Spleen (tissue), 11 donors: ENCODE measurements at regions not wholly inside any gene's neighbourhood (a gene's known extent, or its start where the extent isn't known, plus 50 kb on each side); places are given as distances from the start of the nearest gene placed in this dataset.

Source experiments
- DNase-seq: peaks from one replicate; pipeline ENCODE4 v3.0.0-alpha.2; 2020
- H3K27ac ChIP-seq, 8 donors: fragments of 200-600 bp; sonication (generic) in 7 of 8; 1 replicate in 4 of 8; 2 replicates in 4 of 8; pipeline versions ENCODE4 v1.5.0 to v1.8.0; 2016 to 2021; ENCODE audit warnings: inconsistent platforms in 4 of 8, mild to moderate bottlenecking in 4 of 8, moderate library complexity in 1 of 8
- H3K27me3 ChIP-seq, 7 donors: fragments of 200-600 bp; sonication (generic) in 6 of 7; replicated peaks in 1 of 7; 1 replicate in 4 of 7; 2 replicates in 3 of 7; pipeline versions ENCODE4 v1.5.0 to v1.8.0; 2016 to 2021; ENCODE audit warnings: inconsistent platforms in 3 of 7, mild to moderate bottlenecking in 1 of 7
- H3K36me3 ChIP-seq, 6 donors: fragments of 200-600 bp; sonication (generic) in 5 of 6; 1 replicate in 4 of 6; 2 replicates in 2 of 6; pipeline versions ENCODE4 v1.5.0 to v1.8.0; 2016 to 2021; ENCODE audit warnings: inconsistent platforms in 2 of 6
- H3K4me1 ChIP-seq, 6 donors: fragments of 200-600 bp; sonication (generic) in 5 of 6; 1 replicate in 3 of 6; 2 replicates in 3 of 6; pipeline versions ENCODE4 v1.5.0 to v1.8.0; 2016 to 2021; ENCODE audit warnings: inconsistent platforms in 3 of 6
- H3K4me3 ChIP-seq, 8 donors: fragments of 200-600 bp; sonication (generic) in 7 of 8; 1 replicate in 4 of 8; 2 replicates in 4 of 8; pipeline versions ENCODE4 v1.5.0 to v1.8.0; 2016 to 2021; ENCODE audit warnings: inconsistent platforms in 4 of 8, mild to moderate bottlenecking in 4 of 8, moderate library complexity in 2 of 8
- H3K9me3 ChIP-seq, 8 donors: fragments of 200-600 bp; sonication (generic) in 7 of 8; 1 replicate in 4 of 8; 2 replicates in 4 of 8; pipeline versions ENCODE4 v1.5.0 to v1.8.0; 2016 to 2021; ENCODE audit warnings: inconsistent platforms in 4 of 8
- POLR2A ChIP-seq, 3 donors: fragments of 450-650 bp; IDR thresholded peaks; one replicate each; pipeline ENCODE4 v1.5.1; 2017; ENCODE audit warnings: antibody characterized with exemption in 3 of 3, mild to moderate bottlenecking in 1 of 3
- POLR2AphosphoS5 ChIP-seq, 3 donors: sonication (generic); formaldehyde crosslinking; IDR thresholded peaks; one replicate each; pipeline ENCODE4 v1.5.1; 2017; ENCODE audit warnings: antibody characterized with exemption in 3 of 3
- WGBS, 5 donors: extraction: QIAGEN DNeasy Blood & Tissue Kit in 3 of 5; methylation state at CpG; one replicate each; pipeline versions ENCODE4 v1.1.5 to v1.1.7; 2013 to 2018; 5-methylcytosine and 5-hydroxymethylcytosine counted together
- intact Hi-C: fragments of 100-400 bp; cut with DNase I; formaldehyde crosslinking; loops from one replicate; pipeline ENCODE4 v1.15.0; 2023; ENCODE audit warnings: low total_unique reads
- TF ChIP-seq, protein P1 (sequence below), 11 experiments: fragments of 200-600 bp in 7 of 11; fragments of 450-650 bp in 4 of 11; sonication (generic) in 4 of 11; IDR thresholded peaks in 8 of 11; conservative IDR thresholded peaks in 3 of 11; 1 replicate in 7 of 11; 2 replicates in 4 of 11; pipeline versions ENCODE4 v1.4.0 to v1.8.0; 2016 to 2021; ENCODE audit warnings: antibody characterized with exemption in 11 of 11, inconsistent platforms in 4 of 11, mild to moderate bottlenecking in 1 of 11
- donor health status: healthy with polysubstance abuse.
- donor health status: DM: no; HTN: no; CAD: no; lungs with moderate emphysema.
- donor health status: DM: no; HTN: no; CAD: no.
- donor health status: Bipolar disorder and iron deficiency.
- donor health status: healthy.
- donor health status: DM: no; HTN: no; CAD: no.
- donor health status: DM: yes; HTN: yes; CAD: no.

DNA sequence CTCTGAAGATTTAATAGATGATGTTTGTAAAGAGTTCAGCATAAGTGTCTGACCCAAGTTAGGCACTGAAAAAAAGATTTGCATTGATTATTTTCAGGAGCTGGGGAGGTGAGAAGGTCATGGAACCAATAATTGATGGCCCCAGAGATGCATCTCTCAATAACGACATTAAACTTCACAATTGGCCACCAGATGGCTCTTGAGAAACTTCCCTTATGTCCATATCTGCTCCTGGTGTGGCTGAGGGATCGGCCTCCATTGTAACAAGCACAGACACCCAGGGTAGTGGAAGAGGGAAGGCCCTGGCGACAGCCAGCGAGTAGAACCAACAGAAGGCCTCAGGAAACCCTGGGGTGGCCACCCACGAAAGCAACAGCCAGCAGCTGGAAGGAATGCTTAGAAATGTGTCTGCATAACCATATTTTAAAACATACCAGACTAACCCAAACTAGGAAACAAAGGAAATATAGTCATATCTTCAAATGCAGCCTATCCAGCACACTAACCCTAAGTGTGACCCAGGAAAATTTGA is 536.7 kb downstream of the SOX2 start:
- Histone ChIP-seq H3K4me1 (no peaks in the 10 kb centered on the region), H3K4me3 (no peak overlapping the region), H3K27ac (no peak overlapping the region), H3K9me3 (no peaks in the 10 kb centered on the region), H3K36me3 (no peaks in the 10 kb centered on the region), H3K27me3 (no peaks in the 10 kb centered on the region)
- intact Hi-C loops: no loop called here
- WGBS, 5 donors: 47 to 62% (median 57%) methylated on average over 5 of the region's 5 CpGs
- no peak for DNase-seq
- TF ChIP-seq POLR2AphosphoS5 (IDR thresholded peaks at IDR 0.05) (no peak), POLR2A (IDR thresholded peaks at IDR 0.05) (no peak)
- TF ChIP-seq, protein P1, sequence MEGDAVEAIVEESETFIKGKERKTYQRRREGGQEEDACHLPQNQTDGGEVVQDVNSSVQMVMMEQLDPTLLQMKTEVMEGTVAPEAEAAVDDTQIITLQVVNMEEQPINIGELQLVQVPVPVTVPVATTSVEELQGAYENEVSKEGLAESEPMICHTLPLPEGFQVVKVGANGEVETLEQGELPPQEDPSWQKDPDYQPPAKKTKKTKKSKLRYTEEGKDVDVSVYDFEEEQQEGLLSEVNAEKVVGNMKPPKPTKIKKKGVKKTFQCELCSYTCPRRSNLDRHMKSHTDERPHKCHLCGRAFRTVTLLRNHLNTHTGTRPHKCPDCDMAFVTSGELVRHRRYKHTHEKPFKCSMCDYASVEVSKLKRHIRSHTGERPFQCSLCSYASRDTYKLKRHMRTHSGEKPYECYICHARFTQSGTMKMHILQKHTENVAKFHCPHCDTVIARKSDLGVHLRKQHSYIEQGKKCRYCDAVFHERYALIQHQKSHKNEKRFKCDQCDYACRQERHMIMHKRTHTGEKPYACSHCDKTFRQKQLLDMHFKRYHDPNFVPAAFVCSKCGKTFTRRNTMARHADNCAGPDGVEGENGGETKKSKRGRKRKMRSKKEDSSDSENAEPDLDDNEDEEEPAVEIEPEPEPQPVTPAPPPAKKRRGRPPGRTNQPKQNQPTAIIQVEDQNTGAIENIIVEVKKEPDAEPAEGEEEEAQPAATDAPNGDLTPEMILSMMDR (IDR thresholded peaks at IDR 0.05 in 8 of 11, conservative IDR thresholded peaks at IDR 0.05 in 3 of 11): no peak

DNA sequence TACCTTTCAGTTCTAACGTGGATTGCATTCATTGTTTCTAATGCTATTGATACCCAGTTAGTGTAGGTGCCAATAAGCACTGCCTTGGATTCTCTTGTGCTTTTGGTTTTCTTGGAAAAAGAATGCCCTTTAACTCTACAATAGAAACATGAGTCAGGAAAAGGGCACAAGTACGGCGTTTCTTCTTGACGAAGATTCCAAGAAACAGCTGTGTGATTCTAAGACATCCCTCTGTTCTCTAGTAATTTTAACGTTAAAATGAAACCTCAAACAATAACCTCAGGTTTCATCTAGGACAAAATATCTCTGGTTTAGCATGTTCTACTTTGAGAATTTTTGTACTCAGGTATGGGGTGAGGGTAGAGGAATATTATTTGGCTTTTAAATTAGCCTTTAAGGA is 540.5 kb upstream of the ATP11B start:
- intact Hi-C loops: no loop called here

DNA sequence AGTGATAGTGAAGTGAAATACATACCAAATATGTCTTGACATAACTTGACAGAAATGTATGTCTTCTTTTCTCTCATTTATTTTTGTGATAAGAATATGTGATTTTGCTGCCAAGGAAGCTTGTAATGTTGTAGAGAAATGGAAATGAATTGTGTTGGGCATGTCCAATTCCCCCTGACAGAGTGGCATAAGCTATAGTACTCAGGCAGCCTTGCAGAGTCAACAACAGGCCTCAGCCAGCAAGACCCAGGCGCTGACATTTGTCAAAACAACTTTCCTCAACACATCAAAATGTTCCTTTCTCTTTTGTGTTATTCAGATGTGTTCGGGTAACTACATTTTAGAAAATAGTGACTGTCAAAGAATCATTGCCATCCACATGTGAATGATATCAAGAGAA is 538.1 kb upstream of the ATP11B start:
- Histone ChIP-seq H3K9me3 (no peaks in the 10 kb centered on the region), H3K27me3 (peaks cover 0 to 13% (median 0%) of the 10 kb centered on the region in 7 donors), H3K36me3 (no peaks in the 10 kb centered on the region), H3K4me3 (no peak overlapping the region), H3K27ac (no peak overlapping the region), H3K4me1 (no peaks in the 10 kb centered on the region)
- WGBS, 5 donors: 82 to 90% (median 85%) methylated on average over 2 of the region's 2 CpGs
- DNase-seq: no peak
- TF ChIP-seq, protein P1 (IDR thresholded peaks at IDR 0.05 in 8 of 11, conservative IDR thresholded peaks at IDR 0.05 in 3 of 11): no peak
- TF ChIP-seq POLR2AphosphoS5 (IDR thresholded peaks at IDR 0.05) (no peak), POLR2A (IDR thresholded peaks at IDR 0.05) (no peak)
- intact Hi-C loops: no loop called here

More for the DNA sequence above, 540.5 kb upstream of the ATP11B start:
- Histone ChIP-seq H3K4me3 (no peak overlapping the region), H3K4me1 (no peaks in the 10 kb centered on the region), H3K36me3 (no peaks in the 10 kb centered on the region), H3K9me3 (no peaks in the 10 kb centered on the region), H3K27ac (no peak overlapping the region), H3K27me3 (no peaks in the 10 kb centered on the region)
- no peak for DNase-seq
- WGBS, 5 donors: 64 to 79% (median 68%) methylated on average over 5 of the region's 5 CpGs
- TF ChIP-seq, protein P1 (IDR thresholded peaks at IDR 0.05 in 8 of 11, conservative IDR thresholded peaks at IDR 0.05 in 3 of 11): no peak
- TF ChIP-seq POLR2AphosphoS5 (IDR thresholded peaks at IDR 0.05): no peak
- TF ChIP-seq POLR2A (IDR thresholded peaks at IDR 0.05): no peak

DNA sequence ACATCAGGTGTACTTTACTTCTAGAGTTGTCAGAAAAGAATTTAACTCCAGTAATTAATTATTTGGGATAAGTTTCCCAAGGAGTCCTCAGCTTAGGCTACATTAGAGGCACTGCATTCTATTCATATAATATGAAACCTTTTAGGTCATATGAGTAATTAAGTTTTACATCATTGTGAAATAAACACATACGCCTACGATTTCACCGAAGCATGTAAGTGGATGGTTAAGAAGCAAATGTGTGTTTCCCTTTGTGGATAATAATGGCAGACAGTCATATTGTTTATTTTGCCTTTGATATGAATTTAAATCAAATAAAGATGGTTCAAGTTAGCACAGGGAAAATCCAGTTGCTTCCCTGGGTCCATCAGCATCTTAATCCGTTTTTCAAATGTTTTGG is 535.9 kb upstream of the ATP11B start:
- H3K9me3 ChIP-seq: no peaks in the 10 kb centered on the region
- no peak for TF ChIP-seq POLR2AphosphoS5 (IDR thresholded peaks at IDR 0.05)
- TF ChIP-seq, protein P1 (IDR thresholded peaks at IDR 0.05 in 8 of 11, conservative IDR thresholded peaks at IDR 0.05 in 3 of 11): no peak
- no peak for TF ChIP-seq POLR2A (IDR thresholded peaks at IDR 0.05)
- DNase-seq: no peak
- H3K27me3 ChIP-seq: peaks cover 0 to 26% (median 4%) of the 10 kb centered on the region in 7 donors
- no peaks in the 10 kb centered on the region for H3K4me1 ChIP-seq
- H3K27ac ChIP-seq: no peak overlapping the region
- 78 to 90% (median 84%) methylated on average over 4 of the region's 4 CpGs for WGBS, 5 donors
- H3K4me3 ChIP-seq: no peak overlapping the region
- H3K36me3 ChIP-seq: no peaks in the 10 kb centered on the region
- intact Hi-C loops: no loop called here
